ENCODE measurements at regions not wholly inside any gene's neighbourhood (a gene's known extent, or its start where the extent isn't known, plus 50 kb on each side); places are given as distances from the start of the nearest gene placed in this dataset.

DNA sequence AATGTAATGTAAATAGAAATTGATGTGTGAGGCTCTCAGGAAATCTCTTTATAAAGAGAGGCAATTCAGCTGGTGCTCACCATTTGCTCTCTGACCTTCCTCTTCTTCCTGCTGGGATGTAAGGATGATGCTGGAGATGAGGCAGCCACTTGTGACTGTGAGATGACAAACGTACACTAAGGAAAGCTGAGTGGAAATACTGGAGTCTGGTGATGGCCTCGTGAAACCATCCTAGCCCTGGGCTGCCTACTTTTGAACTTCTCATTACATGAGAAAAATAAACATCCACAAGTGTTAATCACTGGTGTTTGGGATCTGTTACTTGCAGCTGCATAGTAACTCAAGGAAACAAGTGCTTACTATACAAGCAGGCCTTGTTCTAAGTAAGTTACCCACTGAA lies 114.9 kb upstream of the NHSL1 start:
- no peak for DNase-seq

- no peak for DNase-seq
Observed at GRCh38 chr6:138618168-138618567, 118.9 kb upstream of the NHSL1 start.

GRCh38 chr6:138620630-138621029 lies 121.3 kb upstream of the NHSL1 start:
- no peak for DNase-seq

- DNase-seq, result no peak
Observed at GRCh38 chr6:138622967-138623366, 123.7 kb upstream of the NHSL1 start.

DNA sequence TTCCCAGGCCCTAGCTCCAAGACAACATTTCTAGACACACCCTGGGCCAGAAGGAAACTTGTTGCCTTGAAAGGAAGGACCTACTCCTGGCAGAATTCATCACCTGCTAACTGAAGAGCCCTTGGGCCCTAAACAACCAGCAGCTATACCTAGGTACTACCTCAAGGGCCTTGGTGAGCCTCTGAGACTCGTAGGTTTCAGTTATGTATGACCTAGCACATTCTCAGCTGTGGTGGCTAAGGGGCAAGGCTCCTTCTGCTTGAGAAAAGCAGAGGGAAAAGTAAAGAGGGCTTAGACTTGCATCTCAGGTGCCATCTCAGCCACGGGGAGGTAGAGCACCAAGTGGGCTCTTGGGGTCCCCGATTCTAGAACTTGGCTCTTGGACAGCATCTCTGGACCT lies 132.3 kb upstream of the NHSL1 start:
- no peak for DNase-seq

DNA sequence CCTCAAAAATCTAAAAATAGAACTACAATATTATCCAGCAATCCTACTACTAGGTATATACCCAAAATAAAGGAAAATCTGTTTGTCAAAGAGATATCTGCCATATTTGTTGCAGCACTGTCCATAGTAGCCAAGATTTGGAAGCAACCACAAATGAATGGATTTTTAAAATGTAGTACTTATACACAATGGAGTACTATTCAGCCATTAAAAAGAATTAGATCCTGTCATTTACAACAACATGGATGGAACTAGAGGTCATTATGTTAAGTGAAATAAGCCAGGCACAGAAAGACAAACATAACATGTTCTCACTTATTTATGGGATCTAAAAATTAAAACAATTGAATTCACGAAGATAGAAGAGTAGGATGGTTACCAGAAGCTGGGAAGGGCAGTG lies 135.7 kb upstream of the CCDC28A start:
- no peak for DNase-seq

- no peak for DNase-seq
Observed at GRCh38 chr6:138638604-138639003, 135.0 kb upstream of the CCDC28A start.

GRCh38 chr6:138640028-138640427 lies 133.5 kb upstream of the CCDC28A start:
- no peak for DNase-seq

- no peak for DNase-seq
Observed at GRCh38 chr6:138643210-138643609, 130.4 kb upstream of the CCDC28A start.

GRCh38 chr6:138645976-138646640 lies 127.5 kb upstream of the CCDC28A start:
- no peak for DNase-seq

GRCh38 chr6:138647006-138647405 lies 126.6 kb upstream of the CCDC28A start:
- no peak for DNase-seq

DNA sequence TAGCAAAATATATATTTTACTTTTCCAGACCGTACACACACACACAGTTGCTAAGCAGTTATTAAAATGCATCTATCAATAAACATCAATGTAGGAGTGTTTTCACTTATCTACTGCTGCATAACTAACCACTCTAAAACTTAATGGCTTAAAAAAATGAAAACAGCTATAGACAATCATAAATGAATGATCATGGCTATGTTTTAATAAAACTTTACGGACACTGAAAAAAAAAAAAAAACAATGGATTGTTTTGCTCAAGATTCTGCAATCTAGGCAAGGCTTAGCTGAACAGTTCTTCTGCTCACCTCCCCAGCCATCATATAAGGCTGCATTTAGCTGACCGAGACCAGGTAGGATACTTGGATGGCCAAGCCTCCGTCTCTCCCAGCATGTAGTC lies 125.4 kb upstream of the CCDC28A start:
- no peak for DNase-seq

- DNase-seq, result no peak
Observed at GRCh38 chr6:138651491-138651890, 122.1 kb upstream of the CCDC28A start.

GRCh38 chr6:138652824-138653223 lies 120.7 kb upstream of the CCDC28A start:
- DNase-seq, result no peak

DNA sequence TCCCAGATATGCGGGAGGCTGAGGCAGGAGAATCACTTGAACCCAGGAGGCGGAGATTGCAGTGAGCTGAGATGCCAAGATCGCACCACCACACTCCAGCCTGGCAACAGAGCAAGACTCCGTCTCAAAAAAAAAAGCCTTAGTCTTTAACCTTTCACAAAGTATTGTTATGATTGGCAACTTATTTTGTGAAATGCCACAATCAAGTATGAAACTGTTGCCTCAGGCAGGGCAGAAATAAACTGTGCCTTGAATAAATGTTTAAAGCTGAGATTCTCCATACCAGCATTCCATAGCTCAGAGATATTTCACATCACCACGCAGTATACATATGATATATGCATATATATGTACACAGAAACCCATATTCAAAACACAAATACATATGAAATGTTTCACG lies 120.1 kb upstream of the CCDC28A start:
- DNase-seq, result no peak

DNA sequence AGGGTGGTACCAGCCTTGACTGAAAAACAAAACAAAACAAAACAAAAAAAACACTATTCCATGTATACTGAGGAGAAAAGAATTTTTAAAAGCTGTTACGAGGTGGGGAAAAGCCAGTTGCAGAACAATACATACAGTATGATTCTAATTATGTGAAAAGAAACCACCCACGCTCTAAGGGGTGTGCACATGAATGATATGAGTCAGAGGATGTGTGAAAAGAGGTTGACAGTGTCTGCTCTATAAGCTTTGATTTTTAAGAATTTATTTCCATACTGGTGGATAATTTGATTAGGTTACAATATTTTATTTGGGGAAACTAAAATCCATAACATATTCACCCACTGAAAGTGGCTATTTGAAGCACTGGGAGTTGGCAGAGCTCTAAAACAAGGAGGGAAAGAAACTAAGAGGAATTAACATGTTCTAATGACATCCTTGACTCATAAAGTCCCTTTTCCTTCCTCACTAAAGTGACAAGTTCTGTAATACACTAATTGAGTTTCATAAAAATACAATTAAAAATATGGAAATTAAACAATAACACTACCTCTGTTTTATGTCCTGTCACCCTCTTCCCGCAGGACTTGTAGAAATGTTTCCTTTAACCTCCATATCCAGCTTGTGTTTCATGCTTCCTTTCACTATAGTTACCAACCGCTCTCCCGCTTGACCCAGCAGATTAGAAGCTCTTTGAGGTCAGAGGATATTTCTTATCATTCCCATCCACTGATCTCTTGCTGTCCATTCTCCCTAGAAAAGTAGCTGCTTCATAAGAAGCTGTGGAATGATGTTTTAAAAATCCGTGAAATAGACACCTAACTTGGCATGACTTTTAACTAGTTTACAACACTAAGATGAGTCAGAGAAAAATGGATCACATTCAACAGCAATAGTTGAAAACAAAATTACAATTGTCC lies 118.6 kb upstream of the CCDC28A start:
- DNase-seq, result no peak

DNA sequence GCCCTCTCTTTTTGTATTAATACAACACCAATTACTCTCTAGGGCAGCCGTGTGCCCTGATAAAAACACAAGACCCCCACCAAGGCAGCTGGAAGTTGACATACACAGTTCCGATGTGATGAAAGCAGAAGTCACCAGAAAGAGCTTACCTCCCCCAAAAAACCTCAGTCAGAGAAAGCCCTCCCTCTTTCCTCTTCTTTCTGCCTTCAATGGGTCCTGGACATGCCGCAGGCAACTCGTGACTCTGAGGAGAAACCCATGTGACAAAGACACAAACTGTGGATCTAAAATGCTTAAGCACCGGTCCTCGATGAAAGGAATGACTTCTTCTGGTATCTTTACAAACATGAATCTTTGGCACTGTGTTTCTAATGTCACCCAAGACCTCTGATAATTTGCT lies 117.7 kb upstream of the CCDC28A start:
- no peak for DNase-seq

GRCh38 chr6:138656364-138657064 lies 117.1 kb upstream of the CCDC28A start:
- no peak for DNase-seq

DNA sequence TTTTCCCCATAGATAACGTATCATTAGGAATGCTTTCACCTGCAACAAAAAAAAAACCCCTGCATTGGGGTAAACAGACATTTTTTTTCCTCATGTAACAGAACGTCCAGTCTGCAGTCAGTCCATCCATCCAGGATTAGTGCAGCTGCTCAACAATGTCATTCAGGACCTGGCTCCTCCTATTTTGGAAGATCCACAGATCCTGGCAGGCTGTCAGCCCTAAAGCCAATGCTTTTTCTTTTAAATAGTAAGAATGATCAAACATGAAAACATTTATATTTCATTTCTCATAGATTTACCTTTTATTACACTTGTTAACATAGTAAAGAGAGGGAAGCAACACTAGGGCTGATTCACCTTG lies 116.5 kb upstream of the CCDC28A start:
- DNase-seq, result no peak

DNA sequence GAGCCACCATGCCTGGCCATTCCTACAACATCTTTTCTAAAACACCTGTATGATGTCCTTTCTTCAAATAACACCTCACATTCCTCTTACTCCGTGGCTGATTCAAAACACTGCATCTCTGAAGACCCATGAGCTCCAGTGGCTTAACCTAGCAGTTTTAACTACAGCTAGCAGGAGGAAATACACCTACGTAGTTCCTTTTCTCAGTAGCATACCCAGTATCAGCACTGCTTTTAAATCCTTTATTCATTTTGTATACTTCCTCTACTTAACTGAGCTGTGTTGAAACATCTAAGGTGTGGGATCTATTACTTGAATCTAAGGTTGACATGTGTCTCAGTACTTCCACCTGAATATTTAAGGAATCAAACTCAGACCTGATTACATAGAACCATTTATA lies 113.6 kb upstream of the CCDC28A start:
- no peak for DNase-seq

GRCh38 chr6:138662471-138662870 lies 111.1 kb upstream of the CCDC28A start:
- DNase-seq, result no peak

GRCh38 chr6:138663892-138664291 lies 109.7 kb upstream of the CCDC28A start:
- DNase-seq, result no peak

DNA sequence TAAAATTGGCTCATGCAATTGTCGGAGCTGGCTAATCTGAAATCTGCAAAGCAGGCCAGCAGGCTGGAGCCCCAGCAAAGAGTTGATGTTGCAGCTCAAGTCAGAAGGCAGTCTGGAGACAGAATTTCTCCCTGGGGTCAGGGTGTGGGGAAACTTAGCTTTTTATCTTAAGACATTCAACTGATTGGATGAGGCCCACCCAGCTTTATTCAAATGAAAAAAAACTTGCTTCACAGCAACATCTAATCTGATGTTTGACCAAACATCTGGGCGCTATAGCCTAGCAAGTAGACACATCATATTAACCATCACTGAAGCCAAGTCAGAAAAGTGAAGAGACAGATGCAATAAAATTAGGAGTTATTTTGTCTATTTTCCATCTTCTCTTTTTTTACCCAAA lies 108.8 kb upstream of the CCDC28A start:
- DNase-seq, result no peak

DNA sequence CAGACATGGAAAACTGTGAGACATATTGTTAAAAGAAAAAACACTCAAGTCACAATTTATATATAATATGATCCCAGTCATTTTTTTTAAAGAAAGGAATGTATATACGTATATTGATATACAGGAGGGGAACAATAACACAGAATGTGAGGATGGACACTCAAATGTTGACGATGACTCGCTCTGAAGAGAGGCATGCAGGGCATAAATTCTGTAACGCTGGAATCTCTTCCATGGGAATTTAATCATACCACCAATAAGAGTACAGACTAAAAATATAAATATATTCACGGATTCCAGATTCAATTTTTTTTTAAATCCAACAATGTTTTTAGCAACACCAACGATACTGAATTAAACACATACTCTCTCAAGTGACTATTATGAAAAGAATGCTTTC lies 106.9 kb upstream of the CCDC28A start:
- DNase-seq, result no peak
